Spleen (tissue), 7 donors: ENCODE measurements at regions not wholly inside any gene's neighbourhood (a gene's known extent, or its start where the extent isn't known, plus 50 kb on each side); places are given as distances from the start of the nearest gene placed in this dataset.

ENCODE experiments used
- CTCF ChIP-seq, 11 experiments: fragments of 200-600 bp in 7 of 11; fragments of 450-650 bp in 4 of 11; sonication (generic) in 4 of 11; IDR thresholded peaks in 8 of 11; conservative IDR thresholded peaks in 3 of 11; 1 replicate in 7 of 11; 2 replicates in 4 of 11; pipeline versions ENCODE4 v1.4.0 to v1.8.0; 2016 to 2021; ENCODE audit warnings: antibody characterized with exemption in 11 of 11, inconsistent platforms in 4 of 11, mild to moderate bottlenecking in 1 of 11
- POLR2A ChIP-seq, 3 donors: fragments of 450-650 bp; IDR thresholded peaks; one replicate each; pipeline ENCODE4 v1.5.1; 2017; ENCODE audit warnings: antibody characterized with exemption in 3 of 3, mild to moderate bottlenecking in 1 of 3
- POLR2AphosphoS5 ChIP-seq, 3 donors: sonication (generic); formaldehyde crosslinking; IDR thresholded peaks; one replicate each; pipeline ENCODE4 v1.5.1; 2017; ENCODE audit warnings: antibody characterized with exemption in 3 of 3
- donor health status: DM: no; HTN: no; CAD: no; lungs with moderate emphysema.
- donor health status: DM: no; HTN: no; CAD: no.
- donor health status: DM: no; HTN: no; CAD: no.

GRCh38 chr16:86294535-86295196 lies 215.7 kb upstream of the FOXF1 start:
- TF ChIP-seq POLR2A (IDR thresholded peaks at IDR 0.05) (no peak), CTCF (IDR thresholded peaks at IDR 0.05 in 8 of 11, conservative IDR thresholded peaks at IDR 0.05 in 3 of 11) (no peak), POLR2AphosphoS5 (IDR thresholded peaks at IDR 0.05) (no peak)
